ENCODE measurements at regions not wholly inside any gene's neighbourhood (a gene's known extent, or its start where the extent isn't known, plus 50 kb on each side); places are given as distances from the start of the nearest gene placed in this dataset.

GRCh38 chr14:58954901-58955861, 233.3 kb upstream of the DAAM1 start:
- TF ChIP-seq, protein P1, sequence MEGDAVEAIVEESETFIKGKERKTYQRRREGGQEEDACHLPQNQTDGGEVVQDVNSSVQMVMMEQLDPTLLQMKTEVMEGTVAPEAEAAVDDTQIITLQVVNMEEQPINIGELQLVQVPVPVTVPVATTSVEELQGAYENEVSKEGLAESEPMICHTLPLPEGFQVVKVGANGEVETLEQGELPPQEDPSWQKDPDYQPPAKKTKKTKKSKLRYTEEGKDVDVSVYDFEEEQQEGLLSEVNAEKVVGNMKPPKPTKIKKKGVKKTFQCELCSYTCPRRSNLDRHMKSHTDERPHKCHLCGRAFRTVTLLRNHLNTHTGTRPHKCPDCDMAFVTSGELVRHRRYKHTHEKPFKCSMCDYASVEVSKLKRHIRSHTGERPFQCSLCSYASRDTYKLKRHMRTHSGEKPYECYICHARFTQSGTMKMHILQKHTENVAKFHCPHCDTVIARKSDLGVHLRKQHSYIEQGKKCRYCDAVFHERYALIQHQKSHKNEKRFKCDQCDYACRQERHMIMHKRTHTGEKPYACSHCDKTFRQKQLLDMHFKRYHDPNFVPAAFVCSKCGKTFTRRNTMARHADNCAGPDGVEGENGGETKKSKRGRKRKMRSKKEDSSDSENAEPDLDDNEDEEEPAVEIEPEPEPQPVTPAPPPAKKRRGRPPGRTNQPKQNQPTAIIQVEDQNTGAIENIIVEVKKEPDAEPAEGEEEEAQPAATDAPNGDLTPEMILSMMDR (IDR thresholded peaks at IDR 0.05) = no peak
- no peak for TF ChIP-seq POLR2A (IDR thresholded peaks at IDR 0.05)
